NCI-H2029 treated with DMSO at 0.1 percent for 48 hours (cell line): ENCODE measurements at regions not wholly inside any gene's neighbourhood (a gene's known extent, or its start where the extent isn't known, plus 50 kb on each side); places are given as distances from the start of the nearest gene placed in this dataset.

Experiments
- DNase-seq: peaks from one replicate; lab custom pipeline; 2025; lab: John Stamatoyannopoulos, UW

- no peak for DNase-seq
Observed at GRCh38 chr13:39283072-39283471, 244.8 kb downstream of the NHLRC3 start.

DNA sequence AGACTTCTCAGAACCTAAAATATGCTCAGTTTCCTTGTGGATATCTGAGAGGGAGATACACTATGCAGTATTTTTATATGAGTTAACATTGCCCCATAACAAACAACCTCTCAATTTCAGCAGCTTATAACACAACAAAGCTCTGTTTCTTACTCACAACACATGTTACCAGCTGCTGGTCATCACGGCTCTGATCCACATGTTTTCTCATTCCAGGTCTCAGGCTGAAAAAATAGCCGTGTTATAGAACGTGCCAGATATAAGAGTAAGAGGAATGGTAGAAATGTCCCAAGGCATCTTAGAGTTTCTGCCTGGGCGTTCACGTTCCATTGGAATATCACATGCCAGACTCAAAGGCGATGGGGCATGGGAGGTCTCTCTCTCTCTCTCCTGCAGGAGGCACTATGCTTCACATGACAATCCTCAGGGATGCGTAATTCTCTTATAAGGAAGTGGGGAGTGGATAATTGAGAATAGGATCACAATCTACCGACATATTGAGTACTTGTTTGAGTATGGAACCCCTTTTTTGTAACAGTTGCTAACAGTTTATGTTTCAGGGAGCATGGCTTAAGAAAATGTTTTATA, 246.6 kb downstream of the NHLRC3 start:
- no peak for DNase-seq
